ENCODE measurements at regions not wholly inside any gene's neighbourhood (a gene's known extent, or its start where the extent isn't known, plus 50 kb on each side); places are given as distances from the start of the nearest gene placed in this dataset.

DNA sequence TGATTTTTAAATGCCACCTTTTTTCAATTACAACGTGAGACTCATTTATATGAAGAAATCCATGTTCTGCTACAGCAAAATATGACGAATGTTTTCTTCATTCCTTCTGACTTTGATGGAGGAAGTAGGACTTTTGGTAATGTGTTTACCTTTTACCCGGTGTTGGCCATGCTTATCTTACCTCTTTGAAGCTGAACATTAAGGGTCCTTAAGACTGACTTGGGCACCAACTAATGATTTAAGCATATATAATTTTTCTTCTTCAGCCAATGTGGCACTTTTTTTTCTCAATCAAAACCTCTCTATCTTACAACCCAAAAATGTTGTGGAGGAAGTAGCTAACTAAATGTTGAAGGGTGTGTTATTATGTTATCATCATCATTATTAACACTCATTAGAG is 337.5 kb downstream of the EPHA7 start:
- ATAC-seq = no peak
- H3K27me3 ChIP-seq = no peaks in the 10 kb centered on the region
- H3K4me3 ChIP-seq = no peak overlapping the region
- no peak for TF ChIP-seq POLR2A (IDR thresholded peaks at IDR 0.05)
- TF ChIP-seq, protein P1, sequence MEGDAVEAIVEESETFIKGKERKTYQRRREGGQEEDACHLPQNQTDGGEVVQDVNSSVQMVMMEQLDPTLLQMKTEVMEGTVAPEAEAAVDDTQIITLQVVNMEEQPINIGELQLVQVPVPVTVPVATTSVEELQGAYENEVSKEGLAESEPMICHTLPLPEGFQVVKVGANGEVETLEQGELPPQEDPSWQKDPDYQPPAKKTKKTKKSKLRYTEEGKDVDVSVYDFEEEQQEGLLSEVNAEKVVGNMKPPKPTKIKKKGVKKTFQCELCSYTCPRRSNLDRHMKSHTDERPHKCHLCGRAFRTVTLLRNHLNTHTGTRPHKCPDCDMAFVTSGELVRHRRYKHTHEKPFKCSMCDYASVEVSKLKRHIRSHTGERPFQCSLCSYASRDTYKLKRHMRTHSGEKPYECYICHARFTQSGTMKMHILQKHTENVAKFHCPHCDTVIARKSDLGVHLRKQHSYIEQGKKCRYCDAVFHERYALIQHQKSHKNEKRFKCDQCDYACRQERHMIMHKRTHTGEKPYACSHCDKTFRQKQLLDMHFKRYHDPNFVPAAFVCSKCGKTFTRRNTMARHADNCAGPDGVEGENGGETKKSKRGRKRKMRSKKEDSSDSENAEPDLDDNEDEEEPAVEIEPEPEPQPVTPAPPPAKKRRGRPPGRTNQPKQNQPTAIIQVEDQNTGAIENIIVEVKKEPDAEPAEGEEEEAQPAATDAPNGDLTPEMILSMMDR (IDR thresholded peaks at IDR 0.05) = no peak
- H3K9me3 ChIP-seq = no peaks in the 10 kb centered on the region
- H3K4me1 ChIP-seq = no peaks in the 10 kb centered on the region
- H3K36me3 ChIP-seq = no peaks in the 10 kb centered on the region
- H3K27ac ChIP-seq = no peak overlapping the region
- intact Hi-C loops (cut with DNase I) = no loop called here
- no peak for DNase-seq
- 80 to 84% (median 81%) methylated on average over 3 of the region's 3 CpGs for whole genome bisulfite sequencing, 4 donors

DNA sequence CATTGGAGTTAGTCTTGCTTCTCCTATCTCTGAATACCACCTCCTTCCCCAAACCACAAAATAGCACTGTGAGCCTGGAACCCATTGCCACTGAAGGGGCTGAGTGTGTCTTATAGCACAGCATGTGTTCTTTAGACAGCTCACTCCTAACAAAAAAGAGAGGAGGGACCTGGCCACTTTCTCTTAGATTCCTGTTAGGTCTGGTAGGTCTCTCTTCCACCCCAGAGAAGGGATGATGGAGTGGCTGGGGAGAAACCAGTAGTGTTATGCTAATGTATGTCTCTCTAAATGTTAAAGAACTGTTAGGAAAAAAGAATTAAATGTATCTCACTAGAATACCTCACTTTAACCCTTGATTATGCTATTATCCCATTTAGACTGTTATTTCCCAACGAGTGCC is 340.3 kb downstream of the EPHA7 start:
- Histone ChIP-seq H3K9me3 (peaks cover 0 to 12% (median 0%) of the 10 kb centered on the region in 12 donors), H3K4me1 (no peaks in the 10 kb centered on the region), H3K4me3 (no peak overlapping the region), H3K27ac (no peak overlapping the region), H3K36me3 (no peaks in the 10 kb centered on the region), H3K27me3 (no peaks in the 10 kb centered on the region)
- no peak for ATAC-seq
- TF ChIP-seq, protein P1 (IDR thresholded peaks at IDR 0.05) = no peak
- no peak for TF ChIP-seq POLR2A (IDR thresholded peaks at IDR 0.05)
- WGBS, 4 donors = 70 to 86% (median 84%) methylated on average over 1 of the region's 1 CpG
- intact Hi-C loops (cut with DNase I) = no loop called here
- no peak for DNase-seq

DNA sequence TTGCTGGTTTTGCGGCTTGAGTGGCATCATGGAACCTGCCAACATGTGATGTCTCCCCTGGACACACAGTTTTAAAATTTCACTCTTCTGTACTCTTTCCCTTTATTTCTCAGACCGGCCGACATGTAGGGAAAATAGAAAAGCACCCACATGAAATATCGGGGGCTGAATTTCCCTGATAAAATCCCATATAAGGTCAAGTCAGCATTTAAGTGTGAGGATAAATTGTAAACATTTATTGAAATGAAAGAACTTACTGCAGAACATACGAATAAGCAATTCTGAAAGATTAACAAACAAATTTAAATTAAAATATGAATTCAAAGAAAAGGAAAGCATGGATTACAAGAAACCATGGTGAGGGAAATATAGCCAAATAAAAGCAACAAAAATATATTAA is 345.5 kb downstream of the EPHA7 start:
- no peak for ATAC-seq
- H3K36me3 ChIP-seq = no peaks in the 10 kb centered on the region
- no peak for DNase-seq
- H3K4me1 ChIP-seq = no peaks in the 10 kb centered on the region
- intact Hi-C loops (cut with DNase I) = no loop called here
- no peaks in the 10 kb centered on the region for H3K27me3 ChIP-seq
- no peak overlapping the region for H3K27ac ChIP-seq
- TF ChIP-seq, protein P1 (IDR thresholded peaks at IDR 0.05) = no peak
- no peak for TF ChIP-seq POLR2A (IDR thresholded peaks at IDR 0.05)
- H3K4me3 ChIP-seq = no peak overlapping the region
- H3K9me3 ChIP-seq = peaks cover 0 to 17% (median 3%) of the 10 kb centered on the region in 12 donors
- WGBS, 4 donors = 95 to 97% (median 96%) methylated on average over 5 of the region's 5 CpGs

DNA sequence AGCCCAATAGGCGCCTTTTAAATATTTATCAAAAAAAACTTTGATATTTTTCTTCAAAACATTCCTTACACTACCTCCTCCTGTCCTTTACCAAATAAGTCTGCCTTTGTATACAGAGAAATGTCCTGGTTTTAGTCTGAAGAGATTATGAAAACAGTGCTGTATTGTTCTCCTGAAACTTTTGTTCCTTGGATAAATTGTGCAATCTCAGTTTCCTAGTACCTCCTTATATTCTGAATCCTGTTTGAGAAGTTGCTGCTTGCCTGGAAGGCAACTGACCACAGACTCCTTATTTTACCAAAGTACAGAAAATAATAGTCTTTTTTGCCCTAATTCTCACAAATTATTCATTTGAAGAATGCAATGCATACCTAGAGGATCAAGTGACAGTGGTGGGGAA is 349.5 kb downstream of the EPHA7 start:
- H3K4me3 ChIP-seq = no peak overlapping the region
- no peak overlapping the region for H3K27ac ChIP-seq
- no peak for ATAC-seq
- intact Hi-C loops (cut with DNase I) = no loop called here
- WGBS, 4 donors = 90 to 98% (median 97%) methylated on average over 1 of the region's 1 CpG
- H3K36me3 ChIP-seq = no peaks in the 10 kb centered on the region
- H3K9me3 ChIP-seq = peaks cover 0 to 10% (median 1%) of the 10 kb centered on the region in 12 donors
- no peak for TF ChIP-seq POLR2A (IDR thresholded peaks at IDR 0.05)
- TF ChIP-seq, protein P1 (IDR thresholded peaks at IDR 0.05) = no peak
- DNase-seq = no peak
- H3K27me3 ChIP-seq = no peaks in the 10 kb centered on the region
- H3K4me1 ChIP-seq = no peaks in the 10 kb centered on the region
